ENCODE measurements at regions not wholly inside any gene's neighbourhood (a gene's known extent, or its start where the extent isn't known, plus 50 kb on each side); places are given as distances from the start of the nearest gene placed in this dataset.

GRCh38 chr18:60007661-60008060 is 107.9 kb downstream of the PMAIP1 start:
- H3K36me3 ChIP-seq (ENCODE audit: control insufficient read depth, insufficient read depth, low read length) = no peaks in the 10 kb centered on the region
- no peak for ATAC-seq
- DNase-seq (ENCODE audit: extremely low read depth in 1 of 4, low spot score in 3 of 4) = no peak
- ChIA-PET POLR2A (no interaction called here), CTCF (ENCODE audit: low intra/inter-chr PET ratio) (no interaction called here)
- BruUV-seq (replicated peaks) = no TSS peak
- H2AFZ ChIP-seq (ENCODE audit: low read depth, low read length) = no peak overlapping the region
- 0% methylated on average over 2 of the region's 2 CpGs for WGBS (ENCODE audit: insufficient coverage, low coverage, missing lambda C conversion rate)
- H3K79me2 ChIP-seq (ENCODE audit: control insufficient read depth, insufficient read depth, low read length) = no peaks in the 10 kb centered on the region
- H3K4me2 ChIP-seq (ENCODE audit: insufficient read depth, low read length) = no peak overlapping the region
- H3K27me3 ChIP-seq (ENCODE audit: control insufficient read depth in 2 of 2, insufficient read depth in 2 of 2, low read length in 2 of 2) = no peaks in the 10 kb centered on the region
- no peaks in the 10 kb centered on the region for H3K9me3 ChIP-seq (replicated peaks; ENCODE audit: control insufficient read depth, insufficient read depth, low read depth, low read length)
- H3K27ac ChIP-seq (ENCODE audit: extremely low read depth, low read depth, low read length) = no peak overlapping the region
- no peak overlapping the region for H3K4me3 ChIP-seq
- H4K20me1 ChIP-seq (replicated peaks; ENCODE audit: control insufficient read depth, insufficient read depth, low read length) = no peaks in the 10 kb centered on the region
- no peak overlapping the region for H3K9ac ChIP-seq (ENCODE audit: insufficient read depth in 1 of 2, low read depth in 2 of 2, low read length in 2 of 2)
- H3K4me1 ChIP-seq (replicated peaks in 1 of 2; ENCODE audit: control insufficient read depth in 2 of 2, insufficient read depth in 2 of 2, low read length in 2 of 2) = peaks cover 0 to 3% of the 10 kb centered on the region in 2 experiments; a peak in 1 of 5 replicates
- no peak for FAIRE-seq
- in situ Hi-C loops (cut with MboI) = no loop called here
- no peaks in the 10 kb centered on the region for H3K9me1 ChIP-seq (ENCODE audit: control insufficient read depth, insufficient read depth, low read length)
- intact Hi-C loops (cut with micrococcal nuclease) = no loop called here
- TF ChIP-seq MLX (CRISPR knock-in tag; conservative IDR thresholded peaks at IDR 0.05) (no peak), MTA2 (IDR thresholded peaks at IDR 0.05; ENCODE audit: low read depth) (no peak), ZNF253 (CRISPR knock-in tag; conservative IDR thresholded peaks at IDR 0.05) (no peak), TBP (optimal IDR thresholded peaks at IDR 0.05; ENCODE audit: low read depth, low read length) (no peak), CLOCK (CRISPR knock-in tag; IDR thresholded peaks at IDR 0.05; ENCODE audit: borderline replicate concordance) (no peak), FUS (optimal IDR thresholded peaks at IDR 0.05; ENCODE audit: low read depth, low read length) (no peak), GTF2B (IDR thresholded peaks at IDR 0.05; ENCODE audit: extremely low read depth, insufficient read length) (no peak), NFXL1 (CRISPR knock-in tag; IDR thresholded peaks at IDR 0.05) (no peak), SFPQ (IDR thresholded peaks at IDR 0.05; ENCODE audit: low read depth, low read length) (no peak), RBM22 (IDR thresholded peaks at IDR 0.05; ENCODE audit: low read depth, low read length, poor library complexity, severe bottlenecking) (no peak), DIDO1 (tag; IDR thresholded peaks at IDR 0.05; ENCODE audit: low read depth) (no peak), ZFP36 (IDR thresholded peaks at IDR 0.05; ENCODE audit: low read depth, low read length, partially characterized antibody) (no peak), FOXA3 (CRISPR knock-in tag; conservative IDR thresholded peaks at IDR 0.05 in 1 of 2, IDR thresholded peaks at IDR 0.05 in 1 of 2) (no peak), ZBTB2 (IDR thresholded peaks at IDR 0.05) (no peak), ZNF41 (CRISPR knock-in tag; conservative IDR thresholded peaks at IDR 0.05) (no peak), ZNF146 (CRISPR knock-in tag; IDR thresholded peaks at IDR 0.05; ENCODE audit: unreplicated experiment) (no peak)

All from K562 (cell line).